ENCODE measurements at regions not wholly inside any gene's neighbourhood (a gene's known extent, or its start where the extent isn't known, plus 50 kb on each side); places are given as distances from the start of the nearest gene placed in this dataset.

GRCh38 chr2:8197825-8198224 is 484.0 kb upstream of the ID2 start:
- no peak overlapping the region for H3K4me3 Mint-ChIP-seq
- H3K27ac ChIP-seq (ENCODE audit: low read depth, low read length), result no peak overlapping the region
- 89% methylated on average over 1 of the region's 1 CpG; no CpG with 5 or more reads in 1 of the 2 experiments for WGBS, 2 experiments (ENCODE audit: insufficient coverage in 1 of 2, insufficient read length in 1 of 2)
- H3K9me3 ChIP-seq (ENCODE audit: control insufficient read depth, low read length), result no peaks in the 10 kb centered on the region
- H3K9me3 Mint-ChIP-seq, result peaks cover 3% of the 10 kb centered on the region
- no peak overlapping the region for H3K9ac ChIP-seq (ENCODE audit: extremely low read depth, low read length, poor library complexity, severe bottlenecking)
- no peaks in the 10 kb centered on the region for H3K27me3 ChIP-seq (ENCODE audit: control insufficient read depth, insufficient read depth, low read length, poor library complexity, severe bottlenecking)
- H3K4me1 Mint-ChIP-seq, result peaks cover 20% of the 10 kb centered on the region
- no peak for DNase-seq
- H3K36me3 ChIP-seq (ENCODE audit: control insufficient read depth, insufficient read depth, low read length), result no peaks in the 10 kb centered on the region
- H3K4me1 ChIP-seq (ENCODE audit: control insufficient read depth, insufficient read depth, low read length), result no peaks in the 10 kb centered on the region
- no peak overlapping the region for H3K27ac Mint-ChIP-seq
- no peaks in the 10 kb centered on the region for H3K36me3 Mint-ChIP-seq (ENCODE audit: low read depth)
- no peak for TF ChIP-seq CTCF (conservative IDR thresholded peaks at IDR 0.05)
- peaks cover 10% of the 10 kb centered on the region for H3K27me3 Mint-ChIP-seq (ENCODE audit: insufficient read depth)
- H3K4me3 ChIP-seq (ENCODE audit: low read length), result no peak overlapping the region

GRCh38 chr2:8198766-8199382 is 483.0 kb upstream of the ID2 start:
- peaks cover 11% of the 10 kb centered on the region for H3K4me1 Mint-ChIP-seq
- 83 to 100% methylated on average over 1 of the region's 1 CpG for WGBS, 2 experiments (ENCODE audit: insufficient coverage in 1 of 2, insufficient read length in 1 of 2)
- Histone ChIP-seq H3K9ac (ENCODE audit: extremely low read depth, low read length, poor library complexity, severe bottlenecking) (no peak overlapping the region), H3K27me3 (ENCODE audit: control insufficient read depth, insufficient read depth, low read length, poor library complexity, severe bottlenecking) (no peaks in the 10 kb centered on the region), H3K4me3 (ENCODE audit: low read length) (no peak overlapping the region), H3K27ac (ENCODE audit: low read depth, low read length) (no peak overlapping the region), H3K4me1 (ENCODE audit: control insufficient read depth, insufficient read depth, low read length) (no peaks in the 10 kb centered on the region), H3K36me3 (ENCODE audit: control insufficient read depth, insufficient read depth, low read length) (no peaks in the 10 kb centered on the region), H3K9me3 (ENCODE audit: control insufficient read depth, low read length) (no peaks in the 10 kb centered on the region)
- no peak overlapping the region for H3K4me3 Mint-ChIP-seq
- peaks cover 3% of the 10 kb centered on the region for H3K9me3 Mint-ChIP-seq
- no peaks in the 10 kb centered on the region for H3K36me3 Mint-ChIP-seq (ENCODE audit: low read depth)
- TF ChIP-seq CTCF (conservative IDR thresholded peaks at IDR 0.05), result no peak
- no peak for DNase-seq
- H3K27me3 Mint-ChIP-seq (ENCODE audit: insufficient read depth), result peaks cover 12% of the 10 kb centered on the region
- no peak overlapping the region for H3K27ac Mint-ChIP-seq

- no peak overlapping the region for H3K9ac ChIP-seq (ENCODE audit: extremely low read depth, low read length, poor library complexity, severe bottlenecking)
- H3K27ac ChIP-seq (ENCODE audit: low read depth, low read length), result no peak overlapping the region
- Mint-ChIP-seq H3K4me3 (no peak overlapping the region), H3K27ac (no peak overlapping the region), H3K9me3 (peaks cover 13% of the 10 kb centered on the region), H3K27me3 (ENCODE audit: insufficient read depth) (peaks cover 12% of the 10 kb centered on the region), H3K36me3 (ENCODE audit: low read depth) (no peaks in the 10 kb centered on the region), H3K4me1 (peaks cover 11% of the 10 kb centered on the region)
- no peaks in the 10 kb centered on the region for H3K4me1 ChIP-seq (ENCODE audit: control insufficient read depth, insufficient read depth, low read length)
- peaks cover 7% of the 10 kb centered on the region for H3K9me3 ChIP-seq (ENCODE audit: control insufficient read depth, low read length)
- H3K27me3 ChIP-seq (ENCODE audit: control insufficient read depth, insufficient read depth, low read length, poor library complexity, severe bottlenecking), result no peaks in the 10 kb centered on the region
- no peak for DNase-seq
- TF ChIP-seq CTCF (conservative IDR thresholded peaks at IDR 0.05), result no peak
- no peaks in the 10 kb centered on the region for H3K36me3 ChIP-seq (ENCODE audit: control insufficient read depth, insufficient read depth, low read length)
- 95 to 96% methylated on average over 6 to 7 of the region's 7 CpGs for WGBS, 2 experiments (ENCODE audit: insufficient coverage in 1 of 2, insufficient read length in 1 of 2)
- H3K4me3 ChIP-seq (ENCODE audit: low read length), result no peak overlapping the region
Measured at GRCh38 chr2:8202132-8202531, 479.7 kb upstream of the ID2 start.

Measured in endodermal cell (in vitro differentiated cells).